SK-N-SH (cell line): ENCODE measurements at regions not wholly inside any gene's neighbourhood (a gene's known extent, or its start where the extent isn't known, plus 50 kb on each side); places are given as distances from the start of the nearest gene placed in this dataset.
A peak's percentile ranks its signal among the peaks of the same experiment; 100 is the strongest.

Experiments used
- CTCF ChIA-PET: fragments of 300-600, 350-600 bp; formaldehyde crosslinking; extraction: SDS; loops from one replicate; lab custom pipeline; 2021; lab: Yijun Ruan, JAX
- POLR2A ChIA-PET: fragments of 350-600 bp; sonication (Branson Sonifier 250); formaldehyde crosslinking; extraction: SDS; loops from one replicate; lab custom pipeline; 2020; ENCODE audit warnings: antibody characterized with exemption, inconsistent platforms; lab: Yijun Ruan, JAX
- DNase-seq: peaks from one replicate; pipeline ENCODE4 v3.0.0; 2012
- H2AFZ ChIP-seq: fragments of 200-600 bp; sonication (generic); 2 replicates; pipeline ENCODE4 v1.8.1; 2016; ENCODE audit warnings: antibody characterized with exemption, mild to moderate bottlenecking, low read depth
- H3F3A ChIP-seq: fragments of 200-600 bp; sonication (generic); replicated peaks from 2 replicates; pipeline ENCODE3; 2016; ENCODE audit warnings: antibody characterized with exemption, mild to moderate bottlenecking; ENCODE audit not compliant: insufficient read depth
- H3K27ac ChIP-seq, 2 experiments: fragments of 200-500 bp in 1 of 2; fragments of 200-600 bp in 1 of 2; sonication (Bioruptor generic) in 1 of 2; sonication (generic), shearing (Covaris generic) in 1 of 2; 2 replicates each; pipeline versions ENCODE4 v1.5.1 to v1.6.1; 2014 to 2016; ENCODE audit warnings: low read depth in 2 of 2, inconsistent platforms in 1 of 2, low read length in 1 of 2, mild to moderate bottlenecking in 1 of 2, mixed read lengths in 1 of 2
- H3K27me3 ChIP-seq: fragments of 200-600 bp; sonication (generic), shearing (Covaris generic); 2 replicates; pipeline ENCODE4 v1.6.1; 2016; ENCODE audit warnings: mixed run types; ENCODE audit not compliant: insufficient read depth
- H3K36me3 ChIP-seq, 2 experiments: fragments of 200-500 bp in 1 of 2; fragments of 200-600 bp in 1 of 2; sonication (Bioruptor generic) in 1 of 2; sonication (generic) in 1 of 2; replicated peaks in 1 of 2; 2 replicates each; pipeline versions ENCODE3 to v1.5.1; 2014 to 2016; ENCODE audit warnings: low read length in 1 of 2, mild to moderate bottlenecking in 1 of 2; ENCODE audit not compliant: insufficient read depth in 2 of 2, control insufficient read depth in 1 of 2
- H3K4me1 ChIP-seq, 2 experiments: fragments of 200-500 bp in 1 of 2; fragments of 200-600 bp in 1 of 2; sonication (Bioruptor generic) in 1 of 2; sonication (generic), shearing (Covaris generic) in 1 of 2; 2 replicates each; pipeline versions ENCODE4 v1.5.1 to v1.6.1; 2014 to 2016; ENCODE audit warnings: low read depth in 1 of 2, low read length in 1 of 2, mixed run types in 1 of 2; ENCODE audit not compliant: insufficient read depth in 2 of 2, control insufficient read depth in 1 of 2
- H3K4me2 ChIP-seq: fragments of 200-600 bp; sonication (generic), shearing (Covaris generic); 2 replicates; pipeline ENCODE4 v1.6.1; 2017; ENCODE audit warnings: mixed run types
- H3K4me3 ChIP-seq, 2 experiments: fragments of 200-500 bp in 1 of 2; fragments of 200-600 bp in 1 of 2; sonication (Bioruptor generic) in 1 of 2; sonication (generic), shearing (Covaris generic) in 1 of 2; 2 replicates each; pipeline versions ENCODE4 v1.5.1 to v1.8.1; 2014 to 2016; ENCODE audit warnings: low read depth in 2 of 2, inconsistent platforms in 1 of 2, low read length in 1 of 2, mild to moderate bottlenecking in 1 of 2, mixed read lengths in 1 of 2, moderate library complexity in 1 of 2
- H3K79me2 ChIP-seq: fragments of 200-600 bp; sonication (generic); 2 replicates; pipeline ENCODE4 v1.8.1; 2017; ENCODE audit warnings: mild to moderate bottlenecking; ENCODE audit not compliant: insufficient read depth
- H3K9ac ChIP-seq: fragments of 200-600 bp; sonication (generic); 2 replicates; pipeline ENCODE4 v1.6.1; 2017; ENCODE audit warnings: mixed run types
- H3K9me2 ChIP-seq: fragments of 200-600 bp; sonication (generic); 2 replicates; pipeline ENCODE4 v1.6.1; 2017; ENCODE audit warnings: mixed run types
- H3K9me3 ChIP-seq: fragments of 200-600 bp; sonication (generic); 2 replicates; pipeline ENCODE4 v1.6.1; 2017; ENCODE audit warnings: mixed run types, mild to moderate bottlenecking, moderate library complexity
- H4K20me1 ChIP-seq: fragments of 200-600 bp; sonication (generic); 2 replicates; pipeline ENCODE4 v1.6.1; 2017; ENCODE audit warnings: mild to moderate bottlenecking, mixed run types; ENCODE audit not compliant: insufficient read depth
- ELF1 ChIP-seq: IDR thresholded peaks from 2 replicates; pipeline ENCODE4 v1.4.0; 2012
- EZH2phosphoT487 ChIP-seq: fragments of 200-600 bp; sonication (generic); IDR thresholded peaks from 2 replicates; pipeline ENCODE4 v1.6.1; 2017; ENCODE audit warnings: low read depth, mixed run types, mild to moderate bottlenecking, antibody characterized with exemption, moderate library complexity, borderline replicate concordance
- FOXJ3 ChIP-seq: sonication (generic); formaldehyde crosslinking; IDR thresholded peaks from 2 replicates; pipeline ENCODE4 v1.5.1; 2020; ENCODE audit warnings: mild to moderate bottlenecking, missing genetic modification reagents
- GABPA ChIP-seq: IDR thresholded peaks from 2 replicates; pipeline ENCODE4 v1.4.0; 2012; ENCODE audit warnings: low read depth, mild to moderate bottlenecking
- GATA2 ChIP-seq: sonication (generic); formaldehyde crosslinking; IDR thresholded peaks from 2 replicates; pipeline ENCODE4 v1.5.0; 2020; ENCODE audit warnings: mild to moderate bottlenecking, missing genetic modification reagents
- MEF2A ChIP-seq: IDR thresholded peaks from 2 replicates; pipeline ENCODE4 v1.4.0; 2012; ENCODE audit warnings: low read depth, borderline replicate concordance
- POLR2AphosphoS5 ChIP-seq: IDR thresholded peaks from 2 replicates; pipeline ENCODE4 v1.6.1; 2012; ENCODE audit warnings: low read depth, low read length
- RCOR1 ChIP-seq: fragments of 150-350 bp; IDR thresholded peaks from 2 replicates; pipeline ENCODE4 v1.6.1; 2017; ENCODE audit warnings: antibody characterized with exemption, low read length
- RFX5 ChIP-seq: IDR thresholded peaks from 2 replicates; pipeline ENCODE4 v1.6.1; 2012; ENCODE audit warnings: mild to moderate bottlenecking, improper control_type of control experiment, low read length
- TAF1 ChIP-seq: IDR thresholded peaks from 2 replicates; pipeline ENCODE4 v1.6.1; 2012; ENCODE audit warnings: low read depth, mild to moderate bottlenecking, low read length, moderate library complexity, borderline replicate concordance
- YY1 ChIP-seq: IDR thresholded peaks from 2 replicates; pipeline ENCODE4 v1.4.0; 2012; ENCODE audit warnings: low read depth, mild to moderate bottlenecking
- WGBS: methylation state at CpG from one replicate; pipeline ENCODE4 v1.1.6; 2017; ENCODE audit warnings: low lambda C conversion rate; 5-methylcytosine and 5-hydroxymethylcytosine counted together
- TF ChIP-seq, protein P1 (sequence below): fragments of 150-350 bp; IDR thresholded peaks from 2 replicates; pipeline ENCODE4 v1.6.1; 2017; ENCODE audit warnings: antibody characterized with exemption, low read length, low read depth, borderline replicate concordance
- TF ChIP-seq, protein P2 (sequence below): fragments of 200-600 bp; sonication (generic); IDR thresholded peaks from 2 replicates; pipeline ENCODE4 v1.6.1; 2017; ENCODE audit warnings: antibody characterized with exemption, mild to moderate bottlenecking, moderate library complexity

DNA sequence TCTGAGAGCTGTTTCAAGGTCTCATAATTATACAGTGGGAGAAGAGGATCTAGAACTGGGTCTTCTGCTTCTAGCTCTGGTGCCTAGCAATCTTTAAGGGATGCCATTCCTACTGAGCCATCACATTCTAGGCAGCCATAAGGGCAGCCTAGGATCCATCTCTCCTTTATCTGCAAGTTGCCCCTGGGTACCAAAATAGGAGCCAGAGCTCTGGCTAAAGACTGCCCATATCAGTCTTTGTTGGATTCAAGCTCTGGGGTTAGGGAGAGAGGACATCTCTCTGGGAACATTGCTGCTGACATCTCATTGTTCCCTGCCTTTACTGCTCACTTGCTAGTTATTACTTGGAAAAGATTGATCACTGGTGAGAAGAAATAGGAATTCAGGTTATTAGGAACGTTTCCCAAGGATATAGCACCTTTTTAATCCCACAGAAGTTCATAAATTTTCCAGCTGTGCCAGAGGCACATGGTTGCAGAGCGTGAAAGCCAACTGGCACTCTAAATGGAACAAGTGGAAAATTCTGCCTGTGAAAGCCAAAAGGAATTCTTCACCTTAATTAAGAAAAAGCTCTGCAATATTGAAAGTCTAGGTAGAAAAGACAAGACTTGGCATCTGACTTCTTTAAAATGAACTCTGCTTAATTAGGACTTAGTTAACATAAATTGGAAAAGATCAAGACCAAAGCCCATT lies 102.2 kb downstream of the CDC42EP3 start:
- Histone ChIP-seq H3K4me3 (no peak overlapping the region), H3K4me2 (no peak overlapping the region), H3K36me3 (no peaks in the 10 kb centered on the region), H3K27ac (peak overlapping the region in 1 of 2 experiments; percentile 99; a peak in 2 of 4 replicates), H2AFZ (peak overlapping the region; percentile 14; the same call in 1 of the 2 replicates), H3K27me3 (no peaks in the 10 kb centered on the region), H3K9ac (peak overlapping the region; percentile 63; the same call in 1 of the 2 replicates), H3K9me2 (no peaks in the 10 kb centered on the region), H3F3A (peaks cover 74% of the 10 kb centered on the region), H3K79me2 (no peaks in the 10 kb centered on the region), H4K20me1 (no peaks in the 10 kb centered on the region), H3K9me3 (no peaks in the 10 kb centered on the region), H3K4me1 (peaks cover 12 to 54% of the 10 kb centered on the region in 2 experiments)
- no peak for DNase-seq
- ChIA-PET POLR2A (no interaction called here), CTCF (interaction anchor here (1.0 to 2.4 kb wide), 9 partner anchors 11 to 308 kb away, joined by 3 to 8 read pairs (median 3); no protein-coding TSS in a partner anchor)
- 92% methylated on average over 2 of the region's 2 CpGs for WGBS
- TF ChIP-seq EZH2phosphoT487: no peak

DNA sequence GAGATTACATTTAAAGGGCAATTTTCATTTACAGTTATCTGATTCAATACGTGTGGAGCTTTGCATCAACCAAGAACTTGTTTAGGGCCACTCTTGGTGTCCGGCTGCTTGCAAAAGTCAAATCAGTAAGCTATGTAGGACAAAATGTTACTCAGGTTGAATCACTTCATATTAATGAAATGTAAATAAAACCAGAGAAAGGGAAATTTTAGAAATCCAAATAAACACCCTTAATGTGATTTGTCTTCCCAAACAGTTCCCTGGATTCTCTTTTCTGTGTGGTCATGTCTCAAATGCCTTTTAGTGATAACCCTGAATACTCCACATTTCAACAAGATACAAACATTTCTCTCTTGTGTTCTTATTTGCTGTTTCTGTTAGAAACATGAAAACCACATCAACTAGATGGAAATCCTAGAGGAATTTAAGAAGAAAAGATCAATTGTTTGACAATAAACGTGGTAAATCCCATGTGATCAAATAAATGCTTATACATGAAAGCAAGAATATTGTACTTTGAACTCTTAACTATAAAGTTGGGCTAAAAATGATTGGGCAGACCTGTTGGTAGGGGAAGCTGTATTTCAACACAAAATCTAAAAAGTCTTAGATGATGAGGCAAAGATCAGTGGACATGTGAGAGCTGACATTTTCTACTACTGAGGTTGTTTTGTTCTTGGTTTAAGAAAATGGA lies 101.3 kb downstream of the CDC42EP3 start:
- TF ChIP-seq EZH2phosphoT487 (no peak), GABPA (no peak)
- H3K36me3 ChIP-seq: no peaks in the 10 kb centered on the region
- H4K20me1 ChIP-seq: no peaks in the 10 kb centered on the region
- ChIA-PET CTCF (interaction anchor here (1.0 to 2.4 kb wide), 7 partner anchors 12 to 307 kb away, joined by 3 to 8 read pairs (median 3); no protein-coding TSS in a partner anchor), POLR2A (no interaction called here)
- peaks cover 70% of the 10 kb centered on the region for H3F3A ChIP-seq
- no peaks in the 10 kb centered on the region for H3K9me2 ChIP-seq
- 51% methylated on average over 3 of the region's 3 CpGs for WGBS
- H3K4me3 ChIP-seq: no peak overlapping the region
- H3K4me2 ChIP-seq: peak overlapping the region; percentile 56
- H3K9ac ChIP-seq: peak overlapping the region; percentile 63; the same call in 1 of the 2 replicates
- no peaks in the 10 kb centered on the region for H3K9me3 ChIP-seq
- peaks cover 12 to 52% of the 10 kb centered on the region in 2 experiments for H3K4me1 ChIP-seq
- peak overlapping the region; percentile 14 for H2AFZ ChIP-seq
- no peaks in the 10 kb centered on the region for H3K79me2 ChIP-seq
- H3K27ac ChIP-seq: peak overlapping the region in 1 of 2 experiments; percentile 99; a peak in 3 of 4 replicates
- no peak for DNase-seq
- no peaks in the 10 kb centered on the region for H3K27me3 ChIP-seq

DNA sequence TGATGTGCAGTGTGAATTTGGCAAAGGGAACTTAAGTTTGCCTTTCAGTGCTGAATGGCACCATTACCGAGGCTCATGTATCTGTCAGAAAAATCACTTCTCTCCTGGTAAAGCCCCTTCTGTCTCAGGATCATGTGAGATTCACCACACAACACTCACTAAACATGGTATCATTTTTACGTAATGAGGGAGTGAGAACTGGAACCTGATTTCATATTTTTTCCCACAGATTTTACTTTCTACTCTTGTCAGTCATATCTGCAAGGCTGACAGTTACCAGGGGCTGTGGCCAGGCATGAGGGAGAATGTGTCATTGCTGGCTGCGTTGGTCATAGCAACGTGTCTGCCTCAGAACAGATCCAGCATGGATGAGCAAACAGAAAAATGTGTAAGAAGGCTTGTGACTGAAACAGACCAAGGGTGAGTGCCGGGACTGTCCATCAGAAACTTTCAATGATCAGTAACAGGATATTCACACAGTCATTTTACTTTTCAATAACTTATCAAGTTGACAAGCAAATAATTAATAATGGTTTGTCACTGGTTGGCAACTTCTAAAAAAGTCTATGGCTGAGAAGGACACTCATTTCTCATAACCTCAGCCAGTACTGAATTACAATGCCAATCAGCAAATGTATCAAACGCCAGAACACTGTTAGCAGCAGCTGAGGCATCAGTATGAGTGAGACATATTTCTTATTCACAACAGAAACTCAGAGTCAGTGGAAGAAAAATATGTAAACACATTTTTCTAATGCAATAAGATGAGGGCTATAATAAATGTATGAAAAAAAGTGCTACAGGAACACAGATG lies 100.5 kb downstream of the CDC42EP3 start:
- H3K79me2 ChIP-seq: no peaks in the 10 kb centered on the region
- POLR2A ChIA-PET: no interaction called here
- no peaks in the 10 kb centered on the region for H3K36me3 ChIP-seq
- H3K9me3 ChIP-seq: no peaks in the 10 kb centered on the region
- H3K4me2 ChIP-seq: peak overlapping the region; percentile 56
- H3F3A ChIP-seq: peaks cover 61% of the 10 kb centered on the region
- 19% methylated on average over 6 of the region's 6 CpGs for WGBS
- H3K9me2 ChIP-seq: no peaks in the 10 kb centered on the region
- peak overlapping the region; percentile 36 for H2AFZ ChIP-seq
- peak overlapping the region; percentile 63; the same call in 1 of the 2 replicates for H3K9ac ChIP-seq
- DNase-seq: peak; percentile 17
- CTCF ChIA-PET: interaction anchor here (1.8 to 2.4 kb wide), 2 partner anchors 156 to 306 kb away, joined by 7 to 8 read pairs; no protein-coding TSS in a partner anchor
- no peaks in the 10 kb centered on the region for H3K27me3 ChIP-seq
- H3K4me1 ChIP-seq: peaks cover 12 to 52% of the 10 kb centered on the region in 2 experiments
- no peaks in the 10 kb centered on the region for H4K20me1 ChIP-seq
- H3K27ac ChIP-seq: peak overlapping the region; percentile 41 to 99; a peak in 3 of 4 replicates
- H3K4me3 ChIP-seq: no peak overlapping the region
- TF ChIP-seq GATA2 (CRISPR knock-in tag) (no peak), RFX5 (no peak), FOXJ3 (CRISPR knock-in tag) (no peak), TAF1 (no peak), ELF1 (no peak), YY1 (peak; percentile 40; the same call in 1 of the 2 replicates), POLR2AphosphoS5 (peak; percentile 26; the same call in 1 of the 2 replicates), RCOR1 (no peak), MEF2A (no peak)
- TF ChIP-seq, protein P1, sequence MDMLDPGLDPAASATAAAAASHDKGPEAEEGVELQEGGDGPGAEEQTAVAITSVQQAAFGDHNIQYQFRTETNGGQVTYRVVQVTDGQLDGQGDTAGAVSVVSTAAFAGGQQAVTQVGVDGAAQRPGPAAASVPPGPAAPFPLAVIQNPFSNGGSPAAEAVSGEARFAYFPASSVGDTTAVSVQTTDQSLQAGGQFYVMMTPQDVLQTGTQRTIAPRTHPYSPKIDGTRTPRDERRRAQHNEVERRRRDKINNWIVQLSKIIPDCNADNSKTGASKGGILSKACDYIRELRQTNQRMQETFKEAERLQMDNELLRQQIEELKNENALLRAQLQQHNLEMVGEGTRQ: no peak
- TF ChIP-seq, protein P2, sequence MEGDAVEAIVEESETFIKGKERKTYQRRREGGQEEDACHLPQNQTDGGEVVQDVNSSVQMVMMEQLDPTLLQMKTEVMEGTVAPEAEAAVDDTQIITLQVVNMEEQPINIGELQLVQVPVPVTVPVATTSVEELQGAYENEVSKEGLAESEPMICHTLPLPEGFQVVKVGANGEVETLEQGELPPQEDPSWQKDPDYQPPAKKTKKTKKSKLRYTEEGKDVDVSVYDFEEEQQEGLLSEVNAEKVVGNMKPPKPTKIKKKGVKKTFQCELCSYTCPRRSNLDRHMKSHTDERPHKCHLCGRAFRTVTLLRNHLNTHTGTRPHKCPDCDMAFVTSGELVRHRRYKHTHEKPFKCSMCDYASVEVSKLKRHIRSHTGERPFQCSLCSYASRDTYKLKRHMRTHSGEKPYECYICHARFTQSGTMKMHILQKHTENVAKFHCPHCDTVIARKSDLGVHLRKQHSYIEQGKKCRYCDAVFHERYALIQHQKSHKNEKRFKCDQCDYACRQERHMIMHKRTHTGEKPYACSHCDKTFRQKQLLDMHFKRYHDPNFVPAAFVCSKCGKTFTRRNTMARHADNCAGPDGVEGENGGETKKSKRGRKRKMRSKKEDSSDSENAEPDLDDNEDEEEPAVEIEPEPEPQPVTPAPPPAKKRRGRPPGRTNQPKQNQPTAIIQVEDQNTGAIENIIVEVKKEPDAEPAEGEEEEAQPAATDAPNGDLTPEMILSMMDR: no peak
